NB4 (cell line): ENCODE measurements at regions not wholly inside any gene's neighbourhood (a gene's known extent, or its start where the extent isn't known, plus 50 kb on each side); places are given as distances from the start of the nearest gene placed in this dataset.

Source experiments
- DNase-seq: peaks from one replicate; pipeline ENCODE4 v3.0.0; 2010; ENCODE audit warnings: low read depth
- H3K4me3 ChIP-seq: one replicate; pipeline ENCODE4 v1.5.1; 2011; ENCODE audit warnings: mild to moderate bottlenecking, low read depth, low read length, moderate library complexity
- MAX ChIP-seq: IDR thresholded peaks from 2 replicates; pipeline ENCODE4 v1.6.1; 2011; ENCODE audit warnings: low read depth, low read length
- MYC ChIP-seq: IDR thresholded peaks from 2 replicates; pipeline ENCODE4 v1.6.1; 2011; ENCODE audit warnings: low read depth, low read length
- POLR2A ChIP-seq: IDR thresholded peaks from 2 replicates; pipeline ENCODE4 v1.6.1; 2011; ENCODE audit warnings: mild to moderate bottlenecking; ENCODE audit not compliant: insufficient read length; ENCODE audit errors: extremely low read depth
- TF ChIP-seq, protein P1 (sequence below): IDR thresholded peaks from one replicate; pipeline ENCODE4 v1.5.1; 2012; ENCODE audit warnings: low read depth, low read length

- DNase-seq, result no peak
- no peak overlapping the region for H3K4me3 ChIP-seq
- TF ChIP-seq, protein P1, sequence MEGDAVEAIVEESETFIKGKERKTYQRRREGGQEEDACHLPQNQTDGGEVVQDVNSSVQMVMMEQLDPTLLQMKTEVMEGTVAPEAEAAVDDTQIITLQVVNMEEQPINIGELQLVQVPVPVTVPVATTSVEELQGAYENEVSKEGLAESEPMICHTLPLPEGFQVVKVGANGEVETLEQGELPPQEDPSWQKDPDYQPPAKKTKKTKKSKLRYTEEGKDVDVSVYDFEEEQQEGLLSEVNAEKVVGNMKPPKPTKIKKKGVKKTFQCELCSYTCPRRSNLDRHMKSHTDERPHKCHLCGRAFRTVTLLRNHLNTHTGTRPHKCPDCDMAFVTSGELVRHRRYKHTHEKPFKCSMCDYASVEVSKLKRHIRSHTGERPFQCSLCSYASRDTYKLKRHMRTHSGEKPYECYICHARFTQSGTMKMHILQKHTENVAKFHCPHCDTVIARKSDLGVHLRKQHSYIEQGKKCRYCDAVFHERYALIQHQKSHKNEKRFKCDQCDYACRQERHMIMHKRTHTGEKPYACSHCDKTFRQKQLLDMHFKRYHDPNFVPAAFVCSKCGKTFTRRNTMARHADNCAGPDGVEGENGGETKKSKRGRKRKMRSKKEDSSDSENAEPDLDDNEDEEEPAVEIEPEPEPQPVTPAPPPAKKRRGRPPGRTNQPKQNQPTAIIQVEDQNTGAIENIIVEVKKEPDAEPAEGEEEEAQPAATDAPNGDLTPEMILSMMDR, result no peak
- no peak for TF ChIP-seq MYC
- TF ChIP-seq MAX, result no peak
- no peak for TF ChIP-seq POLR2A
Observed at GRCh38 chr20:1822564-1823449, 72.4 kb upstream of the SIRPA start.

DNA sequence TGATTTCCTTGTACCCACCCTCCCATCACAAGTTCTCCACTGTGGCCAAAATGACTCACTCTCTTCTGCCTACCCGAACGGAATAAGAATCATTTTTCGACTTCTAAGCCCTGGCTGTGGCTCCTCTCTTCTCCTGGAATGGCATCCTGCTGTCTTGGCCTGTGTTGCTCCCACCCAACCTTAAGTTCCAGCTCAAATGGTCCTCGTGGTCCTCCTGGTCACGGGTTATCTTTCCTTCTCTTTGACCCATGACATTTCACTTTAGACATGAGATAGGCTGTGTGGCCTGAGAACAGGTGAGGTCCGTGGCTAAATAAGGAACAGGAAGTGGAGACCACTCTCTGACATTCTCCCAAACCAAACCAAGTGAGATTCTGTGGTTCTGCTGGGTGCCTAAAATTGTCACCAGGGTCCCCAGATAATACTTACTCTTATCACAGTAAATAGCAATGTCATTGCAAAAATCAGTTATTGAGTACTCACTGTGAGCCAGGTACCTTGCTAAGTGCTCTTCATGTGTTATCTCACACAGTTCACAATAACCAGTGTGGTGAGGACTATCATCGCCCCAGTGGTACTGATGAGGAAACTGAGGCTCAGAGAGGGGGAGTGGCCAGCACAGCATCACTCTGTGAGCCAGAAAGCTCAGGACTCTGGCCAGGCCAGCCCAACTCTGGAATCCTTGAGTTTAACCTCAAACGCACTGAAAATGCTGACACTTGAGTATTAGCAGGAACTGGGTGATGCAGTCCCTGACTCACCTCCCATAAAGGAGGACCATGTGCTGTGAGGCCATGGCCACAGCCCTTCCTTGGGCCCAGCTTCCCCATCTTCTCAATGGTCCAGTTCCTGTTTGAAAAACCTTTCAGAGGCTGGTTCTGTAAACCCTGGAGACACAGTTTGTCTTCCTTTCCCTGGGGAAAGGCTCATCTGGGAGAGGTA is 74.8 kb upstream of the SIRPA start:
- TF ChIP-seq MYC (no peak), MAX (peak; percentile 72)
- no peak overlapping the region for H3K4me3 ChIP-seq
- DNase-seq, result peak; percentile 63

DNA sequence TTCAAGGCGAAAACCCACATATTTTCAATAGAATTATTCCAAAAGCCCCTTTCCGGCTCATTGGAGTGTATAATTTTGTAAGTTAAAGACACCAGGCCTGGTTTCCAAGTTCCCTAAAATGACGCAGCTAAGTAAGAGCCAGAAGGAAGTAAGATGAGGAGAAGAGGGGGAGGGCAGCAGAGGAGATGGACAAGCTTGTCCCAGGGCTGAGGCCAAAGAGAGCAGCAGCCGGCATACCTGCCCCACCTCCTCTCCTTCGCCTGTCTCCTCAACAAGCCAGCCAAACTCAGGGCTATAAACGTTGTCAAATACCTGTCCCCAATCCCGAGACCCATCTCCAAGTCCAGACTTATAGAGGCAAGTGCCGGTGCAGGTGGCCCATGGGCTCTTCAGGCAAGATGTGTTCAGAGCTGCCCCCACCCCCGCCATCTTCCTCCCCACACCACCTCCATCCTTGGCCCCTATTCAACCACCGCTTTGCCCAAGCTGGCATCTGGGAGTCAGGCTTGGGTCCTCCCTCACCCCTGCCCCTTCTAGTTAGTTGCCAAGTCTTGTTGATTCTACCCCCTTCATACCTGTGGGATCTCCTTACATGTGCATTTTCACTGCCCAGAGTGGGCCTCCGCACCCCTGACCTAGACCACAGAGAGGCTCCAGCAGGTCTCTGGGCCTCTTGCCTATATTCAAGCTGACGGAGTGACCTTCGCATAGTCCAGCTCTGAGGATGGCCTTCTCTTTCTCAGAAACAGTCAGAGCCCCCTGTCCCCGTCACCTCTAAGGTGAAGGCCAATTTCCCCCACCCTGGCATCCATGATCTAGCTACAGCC is 75.7 kb upstream of the SIRPA start:
- H3K4me3 ChIP-seq, result no peak overlapping the region
- peak; percentile 53 for DNase-seq
- TF ChIP-seq POLR2A (no peak), MYC (no peak), MAX (no peak)
- TF ChIP-seq, protein P1, result no peak

DNA sequence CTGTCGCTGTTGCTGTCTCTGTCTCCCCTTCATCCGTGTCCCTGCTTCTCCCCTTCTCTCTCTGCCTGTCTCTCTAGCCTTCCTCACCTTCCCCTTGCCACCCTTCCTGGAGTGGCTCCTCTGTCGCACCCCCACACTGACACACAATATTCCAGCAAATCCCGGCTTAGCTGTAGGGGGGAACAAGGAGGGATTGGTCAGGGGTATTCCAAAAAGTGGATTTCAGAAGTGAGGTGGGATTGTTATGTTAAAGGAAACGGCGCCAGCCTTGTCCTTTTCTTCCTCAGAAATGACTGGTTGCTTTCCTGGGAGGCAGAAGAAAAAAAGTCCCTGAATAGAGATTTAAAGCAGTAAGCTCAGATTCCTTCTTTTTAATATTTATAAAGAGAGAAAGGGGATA is 76.3 kb upstream of the SIRPA start:
- H3K4me3 ChIP-seq, result no peak overlapping the region
- DNase-seq, result no peak
- TF ChIP-seq, protein P1, result no peak
- TF ChIP-seq MYC (no peak), POLR2A (no peak), MAX (no peak)

DNA sequence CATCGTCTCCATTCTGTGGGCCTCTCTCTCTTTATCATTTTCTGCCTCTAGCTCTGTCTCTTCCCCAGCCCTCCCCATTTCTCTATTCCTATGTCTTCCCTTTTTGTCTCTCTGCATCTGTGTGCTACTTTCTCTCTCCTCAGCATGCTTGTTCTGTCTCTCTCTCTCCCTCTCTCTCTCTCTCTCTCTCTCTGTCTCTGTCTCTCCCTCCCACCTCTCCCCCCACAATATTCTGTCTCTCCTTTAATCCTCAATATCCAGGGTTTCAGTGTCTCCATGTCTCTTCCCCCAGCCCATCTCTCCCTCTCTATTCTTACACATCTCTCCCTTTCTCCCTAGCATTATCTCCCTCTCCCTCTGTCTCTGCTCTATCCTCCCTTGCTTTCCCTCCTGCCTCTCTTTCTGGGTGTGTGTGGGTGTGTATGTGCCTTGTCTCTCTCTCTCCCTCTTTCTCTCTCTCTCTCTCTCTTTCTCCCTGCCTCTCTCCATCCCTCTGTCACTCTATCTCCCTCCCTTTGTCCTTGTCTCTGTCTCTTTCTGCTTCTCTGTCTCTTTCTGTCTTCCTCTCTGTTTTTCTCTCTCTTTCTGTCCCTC is 76.9 kb upstream of the SIRPA start:
- no peak for TF ChIP-seq MYC
- TF ChIP-seq, protein P1, result no peak
- TF ChIP-seq MAX, result no peak
- no peak for TF ChIP-seq POLR2A
- no peak for DNase-seq

More for the DNA sequence above, 76.9 kb upstream of the SIRPA start:
- no peak overlapping the region for H3K4me3 ChIP-seq
